Colonic mucosa (tissue), 4 donors: ENCODE measurements at regions not wholly inside any gene's neighbourhood (a gene's known extent, or its start where the extent isn't known, plus 50 kb on each side); places are given as distances from the start of the nearest gene placed in this dataset.

Experiments
- DNase-seq: peaks from one replicate; pipeline ENCODE4 v3.0.0-alpha.2; 2020
- H3K27ac ChIP-seq: fragments of 200-600 bp; one replicate; pipeline ENCODE4 v1.8.0; 2021
- H3K27me3 ChIP-seq: fragments of 200-600 bp; one replicate; pipeline ENCODE4 v1.8.0; 2021
- H3K36me3 ChIP-seq: fragments of 200-600 bp; one replicate; pipeline ENCODE4 v1.8.0; 2021
- H3K4me1 ChIP-seq: fragments of 200-600 bp; one replicate; pipeline ENCODE4 v1.8.0; 2021; ENCODE audit warnings: mild to moderate bottlenecking
- H3K4me3 ChIP-seq: fragments of 200-600 bp; one replicate; pipeline ENCODE4 v1.8.0; 2021
- H3K9ac ChIP-seq, 2 donors: one replicate each; pipeline ENCODE4 v1.7.0; 2013; ENCODE audit warnings: control low read depth in 2 of 2, low read depth in 2 of 2, low read length in 2 of 2
- H3K9me3 ChIP-seq: fragments of 200-600 bp; one replicate; pipeline ENCODE4 v1.8.0; 2021
- CTCF ChIP-seq: fragments of 200-600 bp; IDR thresholded peaks from one replicate; pipeline ENCODE4 v1.8.0; 2022; ENCODE audit warnings: antibody characterized with exemption, mild to moderate bottlenecking
- intact Hi-C: fragments of 100-400 bp; cut with DNase I; formaldehyde crosslinking; loops from one replicate; pipeline ENCODE4 v1.14.1; 2022
- donor health status: healthy.
- donor health status: DM: no; HTN: no; CAD: no.
- donor health status: DM: no; HTN: no; CAD: no.

GRCh38 chr17:36732351-36732750 is 131.0 kb downstream of the MRM1 start:
- Histone ChIP-seq H3K36me3 (no peaks in the 10 kb centered on the region), H3K9ac (no peak overlapping the region), H3K4me3 (no peak overlapping the region), H3K4me1 (no peaks in the 10 kb centered on the region), H3K27me3 (no peaks in the 10 kb centered on the region), H3K9me3 (no peaks in the 10 kb centered on the region), H3K27ac (no peak overlapping the region)
- DNase-seq = no peak
- TF ChIP-seq CTCF = no peak
- intact Hi-C loops = no loop called here

GRCh38 chr17:36736201-36737156 is 135.1 kb downstream of the MRM1 start:
- H3K36me3 ChIP-seq = no peaks in the 10 kb centered on the region
- H3K27ac ChIP-seq = no peak overlapping the region
- no peak for DNase-seq
- H3K27me3 ChIP-seq = no peaks in the 10 kb centered on the region
- TF ChIP-seq CTCF = no peak
- intact Hi-C loops = no loop called here
- H3K9ac ChIP-seq = no peak overlapping the region
- H3K4me1 ChIP-seq = no peaks in the 10 kb centered on the region
- H3K4me3 ChIP-seq = no peak overlapping the region
- no peaks in the 10 kb centered on the region for H3K9me3 ChIP-seq

- Histone ChIP-seq H3K9ac (no peak overlapping the region), H3K27ac (no peak overlapping the region), H3K4me1 (no peaks in the 10 kb centered on the region), H3K4me3 (no peak overlapping the region), H3K36me3 (no peaks in the 10 kb centered on the region), H3K9me3 (no peaks in the 10 kb centered on the region), H3K27me3 (no peaks in the 10 kb centered on the region)
- no peak for DNase-seq
- intact Hi-C loops = no loop called here
- no peak for TF ChIP-seq CTCF
Observed at GRCh38 chr17:36739208-36739607, 137.8 kb downstream of the MRM1 start.

GRCh38 chr17:36740157-36740556 is 138.8 kb downstream of the MRM1 start:
- no peak overlapping the region for H3K4me3 ChIP-seq
- DNase-seq = no peak
- no peak for TF ChIP-seq CTCF
- no peaks in the 10 kb centered on the region for H3K27me3 ChIP-seq
- H3K36me3 ChIP-seq = no peaks in the 10 kb centered on the region
- H3K4me1 ChIP-seq = no peaks in the 10 kb centered on the region
- no peak overlapping the region for H3K27ac ChIP-seq
- intact Hi-C loops = no loop called here
- no peaks in the 10 kb centered on the region for H3K9me3 ChIP-seq
- H3K9ac ChIP-seq = no peak overlapping the region

GRCh38 chr17:36741019-36741902 is 139.9 kb downstream of the MRM1 start:
- H3K4me1 ChIP-seq = no peaks in the 10 kb centered on the region
- H3K27me3 ChIP-seq = no peaks in the 10 kb centered on the region
- H3K9me3 ChIP-seq = no peaks in the 10 kb centered on the region
- TF ChIP-seq CTCF = no peak
- H3K9ac ChIP-seq = no peak overlapping the region
- no peak overlapping the region for H3K27ac ChIP-seq
- no peak for DNase-seq
- H3K36me3 ChIP-seq = no peaks in the 10 kb centered on the region
- no peak overlapping the region for H3K4me3 ChIP-seq
- intact Hi-C loops = no loop called here
